ENCODE measurements at regions not wholly inside any gene's neighbourhood (a gene's known extent, or its start where the extent isn't known, plus 50 kb on each side); places are given as distances from the start of the nearest gene placed in this dataset.

DNA sequence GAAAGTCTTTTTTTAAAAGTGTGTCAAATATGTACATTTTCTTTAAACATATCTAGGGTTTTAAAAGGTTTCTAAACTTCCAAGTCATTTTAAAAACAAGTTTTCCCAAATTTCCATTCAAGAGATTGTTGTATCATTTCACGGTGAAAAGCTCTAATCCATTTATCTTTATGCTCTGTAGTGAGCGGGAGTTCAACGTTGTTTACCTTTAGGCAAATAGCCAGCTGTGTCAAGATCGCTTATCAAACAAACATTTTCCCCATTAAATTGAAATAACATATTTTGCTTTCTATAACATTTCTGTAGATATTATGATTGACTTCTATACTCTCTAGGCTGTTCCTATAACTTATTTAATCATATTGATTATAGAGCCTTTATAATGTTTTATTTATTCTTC, 75.1 kb downstream of the CTSL start:
- TF ChIP-seq, protein P1, sequence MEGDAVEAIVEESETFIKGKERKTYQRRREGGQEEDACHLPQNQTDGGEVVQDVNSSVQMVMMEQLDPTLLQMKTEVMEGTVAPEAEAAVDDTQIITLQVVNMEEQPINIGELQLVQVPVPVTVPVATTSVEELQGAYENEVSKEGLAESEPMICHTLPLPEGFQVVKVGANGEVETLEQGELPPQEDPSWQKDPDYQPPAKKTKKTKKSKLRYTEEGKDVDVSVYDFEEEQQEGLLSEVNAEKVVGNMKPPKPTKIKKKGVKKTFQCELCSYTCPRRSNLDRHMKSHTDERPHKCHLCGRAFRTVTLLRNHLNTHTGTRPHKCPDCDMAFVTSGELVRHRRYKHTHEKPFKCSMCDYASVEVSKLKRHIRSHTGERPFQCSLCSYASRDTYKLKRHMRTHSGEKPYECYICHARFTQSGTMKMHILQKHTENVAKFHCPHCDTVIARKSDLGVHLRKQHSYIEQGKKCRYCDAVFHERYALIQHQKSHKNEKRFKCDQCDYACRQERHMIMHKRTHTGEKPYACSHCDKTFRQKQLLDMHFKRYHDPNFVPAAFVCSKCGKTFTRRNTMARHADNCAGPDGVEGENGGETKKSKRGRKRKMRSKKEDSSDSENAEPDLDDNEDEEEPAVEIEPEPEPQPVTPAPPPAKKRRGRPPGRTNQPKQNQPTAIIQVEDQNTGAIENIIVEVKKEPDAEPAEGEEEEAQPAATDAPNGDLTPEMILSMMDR (IDR thresholded peaks at IDR 0.05), result no peak
- TF ChIP-seq, protein P2, sequence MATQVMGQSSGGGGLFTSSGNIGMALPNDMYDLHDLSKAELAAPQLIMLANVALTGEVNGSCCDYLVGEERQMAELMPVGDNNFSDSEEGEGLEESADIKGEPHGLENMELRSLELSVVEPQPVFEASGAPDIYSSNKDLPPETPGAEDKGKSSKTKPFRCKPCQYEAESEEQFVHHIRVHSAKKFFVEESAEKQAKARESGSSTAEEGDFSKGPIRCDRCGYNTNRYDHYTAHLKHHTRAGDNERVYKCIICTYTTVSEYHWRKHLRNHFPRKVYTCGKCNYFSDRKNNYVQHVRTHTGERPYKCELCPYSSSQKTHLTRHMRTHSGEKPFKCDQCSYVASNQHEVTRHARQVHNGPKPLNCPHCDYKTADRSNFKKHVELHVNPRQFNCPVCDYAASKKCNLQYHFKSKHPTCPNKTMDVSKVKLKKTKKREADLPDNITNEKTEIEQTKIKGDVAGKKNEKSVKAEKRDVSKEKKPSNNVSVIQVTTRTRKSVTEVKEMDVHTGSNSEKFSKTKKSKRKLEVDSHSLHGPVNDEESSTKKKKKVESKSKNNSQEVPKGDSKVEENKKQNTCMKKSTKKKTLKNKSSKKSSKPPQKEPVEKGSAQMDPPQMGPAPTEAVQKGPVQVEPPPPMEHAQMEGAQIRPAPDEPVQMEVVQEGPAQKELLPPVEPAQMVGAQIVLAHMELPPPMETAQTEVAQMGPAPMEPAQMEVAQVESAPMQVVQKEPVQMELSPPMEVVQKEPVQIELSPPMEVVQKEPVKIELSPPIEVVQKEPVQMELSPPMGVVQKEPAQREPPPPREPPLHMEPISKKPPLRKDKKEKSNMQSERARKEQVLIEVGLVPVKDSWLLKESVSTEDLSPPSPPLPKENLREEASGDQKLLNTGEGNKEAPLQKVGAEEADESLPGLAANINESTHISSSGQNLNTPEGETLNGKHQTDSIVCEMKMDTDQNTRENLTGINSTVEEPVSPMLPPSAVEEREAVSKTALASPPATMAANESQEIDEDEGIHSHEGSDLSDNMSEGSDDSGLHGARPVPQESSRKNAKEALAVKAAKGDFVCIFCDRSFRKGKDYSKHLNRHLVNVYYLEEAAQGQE (IDR thresholded peaks at IDR 0.05; ENCODE audit: insufficient read depth in 1 of 2, low read depth in 2 of 2, low read length in 1 of 2), result no peak
- no peak for TF ChIP-seq POLR2AphosphoS5 (IDR thresholded peaks at IDR 0.05; ENCODE audit: low read depth, low read length)

Measured in Panc1 (cell line).